PC-3 (cell line): ENCODE measurements at regions not wholly inside any gene's neighbourhood (a gene's known extent, or its start where the extent isn't known, plus 50 kb on each side); places are given as distances from the start of the nearest gene placed in this dataset.
"Not testable (repeated sequence)": the region's sequence is repeated elsewhere in the genome, so short reads cannot be mapped to it uniquely, and the experiment has no call there.

Experiments used
- ATAC-seq: fragments of 200-7000 bp; cut with Tn5 transposase; 2 replicates; pipeline ENCODE4 v1.9.1; 2020; ENCODE audit warnings: mild to moderate bottlenecking, moderate library complexity
- BruUV-seq: library from RNA; stranded (reverse); fragments of 400-500 nt; replicated peaks from 2 replicates; lab custom pipeline; 2021; lab: Mats Ljungman, UMichigan
- CTCF ChIA-PET: fragments of 300-600 bp; sonication (Branson Sonifier 250); formaldehyde crosslinking; loops from one replicate; lab custom pipeline; 2022; ENCODE audit warnings: antibody characterized with exemption; lab: Charles Lee
- POLR2A ChIA-PET: fragments of 300-600 bp; sonication (Branson Sonifier 250); formaldehyde crosslinking; loops from one replicate; lab custom pipeline; 2022; ENCODE audit warnings: antibody characterized with exemption; ENCODE audit not compliant: unreplicated experiment; lab: Charles Lee
- DNase-seq: peaks from one replicate; pipeline ENCODE4 v3.0.0-alpha.2; 2015
- H2AFZ ChIP-seq: fragments of 300-600 bp; sonication (generic); 2 replicates; pipeline ENCODE4 v1.6.0; 2016; ENCODE audit warnings: antibody characterized with exemption, low read length
- H3F3A ChIP-seq: fragments of 300-600 bp; sonication (generic); one replicate; pipeline ENCODE4 v1.6.0; 2017; ENCODE audit warnings: antibody characterized with exemption, low read length, control low read depth, mild to moderate bottlenecking; ENCODE audit not compliant: unreplicated experiment
- H3K27ac ChIP-seq: fragments of 300-600 bp; sonication (generic); 2 replicates; pipeline ENCODE4 v1.5.1; 2016; ENCODE audit warnings: mild to moderate bottlenecking, low read length
- H3K27me3 ChIP-seq: fragments of 300-600 bp; sonication (generic); 2 replicates; pipeline ENCODE4 v1.6.1; 2016; ENCODE audit warnings: low read length, mixed read lengths
- H3K36me3 ChIP-seq: fragments of 300-600 bp; sonication (generic); 2 replicates; pipeline ENCODE4 v1.6.1; 2016; ENCODE audit warnings: low read depth, mixed run types, low read length, mixed read lengths
- H3K4me1 ChIP-seq: fragments of 300-600 bp; sonication (generic); 2 replicates; pipeline ENCODE4 v1.5.1; 2016; ENCODE audit warnings: low read length; ENCODE audit not compliant: insufficient read depth
- H3K4me2 ChIP-seq: fragments of 300-600 bp; sonication (generic); 2 replicates; pipeline ENCODE4 v1.6.0; 2016; ENCODE audit warnings: low read length
- H3K4me3 ChIP-seq: fragments of 300-600 bp; sonication (generic); 2 replicates; pipeline ENCODE4 v1.5.1; 2016; ENCODE audit warnings: mild to moderate bottlenecking, low read length, mixed read lengths
- H3K79me2 ChIP-seq: fragments of 300-600 bp; sonication (generic); 2 replicates; pipeline ENCODE4 v1.6.1; 2017; ENCODE audit warnings: low read length, mixed read lengths
- H3K9ac ChIP-seq: fragments of 300-600 bp; sonication (generic); 2 replicates; pipeline ENCODE4 v1.6.0; 2016; ENCODE audit warnings: mild to moderate bottlenecking, low read length
- H3K9me2 ChIP-seq: fragments of 300-600 bp; sonication (generic); replicated peaks from 2 replicates; pipeline ENCODE4 v1.6.1; 2016; ENCODE audit warnings: mixed run types, low read length, mixed read lengths
- H3K9me3 ChIP-seq: fragments of 300-600 bp; sonication (generic); 2 replicates; pipeline ENCODE4 v1.6.1; 2016; ENCODE audit warnings: low read length, mixed read lengths
- H4K20me1 ChIP-seq: fragments of 300-600 bp; sonication (generic); 2 replicates; pipeline ENCODE4 v1.6.1; 2016; ENCODE audit warnings: low read length, mixed read lengths
- CTCF ChIP-seq: fragments of 300-600 bp; sonication (generic); conservative IDR thresholded peaks from 2 replicates; pipeline ENCODE4 v1.5.1; 2017; ENCODE audit warnings: antibody characterized with exemption, low read depth, mild to moderate bottlenecking, low read length
- EZH2 ChIP-seq: fragments of 300-600 bp; sonication (generic); IDR thresholded peaks from one replicate; pipeline ENCODE4 v1.6.1; 2017; ENCODE audit warnings: antibody characterized with exemption, mild to moderate bottlenecking, low read length; ENCODE audit not compliant: unreplicated experiment
- EZH2phosphoT487 ChIP-seq: fragments of 300-600 bp; sonication (generic); IDR thresholded peaks from 2 replicates; pipeline ENCODE4 v1.6.1; 2018; ENCODE audit warnings: mild to moderate bottlenecking, antibody characterized with exemption, low read length, borderline replicate concordance
- intact Hi-C: fragments of 100-400 bp; cut with micrococcal nuclease; formaldehyde crosslinking; loops from 2 replicates; pipeline ENCODE4 v1.9.0; 2023

DNA sequence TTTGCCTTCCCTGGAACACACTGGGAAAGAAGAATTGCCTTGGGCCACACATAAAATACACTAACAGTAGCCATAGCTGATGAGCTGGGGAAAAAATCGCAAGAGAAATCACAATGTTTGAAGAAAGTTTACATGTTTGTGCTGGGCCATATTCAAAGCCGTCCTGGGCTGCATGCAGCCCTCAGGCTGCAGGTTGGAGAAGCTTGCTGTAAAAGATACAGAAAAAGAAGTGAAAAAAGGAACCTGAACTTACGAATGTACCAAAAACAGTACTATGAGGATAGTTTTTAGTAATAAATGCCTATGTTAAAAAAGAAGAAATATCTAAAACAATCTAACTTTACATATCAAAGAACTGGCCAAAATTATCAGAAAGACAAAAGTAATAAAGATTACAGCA is 82.1 kb downstream of the UGT2B28 start:
- no TSS peak for BruUV-seq

GRCh38 chr4:69367664-69368063 is 87.4 kb downstream of the UGT2B28 start:
- POLR2A ChIA-PET, DNase-seq, ATAC-seq, H3K9me3 ChIP-seq, H3K4me2 ChIP-seq, H3F3A ChIP-seq, H3K27ac ChIP-seq, H4K20me1 ChIP-seq, H3K36me3 ChIP-seq, H3K4me1 ChIP-seq, intact Hi-C loops, H3K9ac ChIP-seq, H2AFZ ChIP-seq, H3K4me3 ChIP-seq, H3K9me2 ChIP-seq, BruUV-seq, H3K79me2 ChIP-seq, H3K27me3 ChIP-seq, CTCF ChIA-PET: not testable (repeated sequence)

More for the DNA sequence above, 82.1 kb downstream of the UGT2B28 start:
- Histone ChIP-seq H3K9ac (no peak overlapping the region), H3K36me3 (no peaks in the 10 kb centered on the region), H3K79me2 (no peaks in the 10 kb centered on the region), H2AFZ (no peak overlapping the region), H3K27ac (no peak overlapping the region), H3F3A (no peaks in the 10 kb centered on the region), H3K27me3 (no peaks in the 10 kb centered on the region), H3K4me3 (no peak overlapping the region), H4K20me1 (no peaks in the 10 kb centered on the region), H3K9me2 (no peaks in the 10 kb centered on the region), H3K9me3 (no peaks in the 10 kb centered on the region), H3K4me2 (no peak overlapping the region), H3K4me1 (no peaks in the 10 kb centered on the region)
- intact Hi-C loops = no loop called here
- no peak for DNase-seq
- CTCF ChIA-PET = no interaction called here
- POLR2A ChIA-PET = no interaction called here
- ATAC-seq = no peak
- TF ChIP-seq EZH2phosphoT487 (no peak), CTCF (no peak), EZH2 (no peak)

- Histone ChIP-seq H3K27me3 (no peaks in the 10 kb centered on the region; the same call in 1 of the 2 replicates), H2AFZ (no peak overlapping the region), H3K4me3 (no peak overlapping the region), H3K9ac (no peak overlapping the region), H4K20me1 (no peaks in the 10 kb centered on the region), H3K9me3 (no peaks in the 10 kb centered on the region), H3K4me2 (no peak overlapping the region), H3K79me2 (no peaks in the 10 kb centered on the region), H3K9me2 (no peaks in the 10 kb centered on the region), H3K36me3 (no peaks in the 10 kb centered on the region), H3F3A (no peaks in the 10 kb centered on the region), H3K4me1 (no peaks in the 10 kb centered on the region), H3K27ac (no peak overlapping the region)
- DNase-seq (no peak), ATAC-seq (no peak)
- TF ChIP-seq EZH2phosphoT487 (no peak), EZH2 (no peak), CTCF (no peak)
- intact Hi-C loops = no loop called here
- BruUV-seq = no TSS peak
- ChIA-PET POLR2A (no interaction called here), CTCF (no interaction called here)
Measured at GRCh38 chr4:69376450-69376849, 96.2 kb downstream of the UGT2B28 start.
